ENCODE measurements at regions not wholly inside any gene's neighbourhood (a gene's known extent, or its start where the extent isn't known, plus 50 kb on each side); places are given as distances from the start of the nearest gene placed in this dataset.

- TF ChIP-seq CTCF (IDR thresholded peaks at IDR 0.05): no peak
- no peak for TF ChIP-seq POLR2A (IDR thresholded peaks at IDR 0.05)
These were observed 1239.3 kb downstream of the MRPL39 start for GRCh38 chr21:24367936-24368335.

Measured in transverse colon (tissue), 3 donors.